ENCODE measurements at regions not wholly inside any gene's neighbourhood (a gene's known extent, or its start where the extent isn't known, plus 50 kb on each side); places are given as distances from the start of the nearest gene placed in this dataset.

DNA sequence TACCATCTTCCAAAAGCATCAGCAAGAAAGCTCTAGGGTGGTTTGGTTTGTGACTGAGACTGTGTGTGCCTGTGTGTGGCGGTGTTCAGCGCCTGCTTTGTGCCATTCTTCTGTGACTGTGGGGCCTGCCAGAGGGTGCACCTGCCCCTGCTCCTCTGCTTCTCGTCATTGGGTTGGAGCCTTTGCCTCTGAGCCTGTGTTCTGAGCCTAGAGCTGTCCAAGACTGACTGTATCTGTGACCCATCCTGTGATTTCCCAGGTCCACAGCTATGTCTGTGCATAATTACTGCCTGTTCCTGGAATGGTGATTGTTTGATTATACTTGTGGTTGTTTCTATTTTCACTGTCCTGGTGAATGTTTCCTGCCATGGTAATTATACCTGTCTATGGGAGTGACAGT lies 57.1 kb upstream of the KLHL29 start:
- DNase-seq (ENCODE audit: low spot score): no peak

DNA sequence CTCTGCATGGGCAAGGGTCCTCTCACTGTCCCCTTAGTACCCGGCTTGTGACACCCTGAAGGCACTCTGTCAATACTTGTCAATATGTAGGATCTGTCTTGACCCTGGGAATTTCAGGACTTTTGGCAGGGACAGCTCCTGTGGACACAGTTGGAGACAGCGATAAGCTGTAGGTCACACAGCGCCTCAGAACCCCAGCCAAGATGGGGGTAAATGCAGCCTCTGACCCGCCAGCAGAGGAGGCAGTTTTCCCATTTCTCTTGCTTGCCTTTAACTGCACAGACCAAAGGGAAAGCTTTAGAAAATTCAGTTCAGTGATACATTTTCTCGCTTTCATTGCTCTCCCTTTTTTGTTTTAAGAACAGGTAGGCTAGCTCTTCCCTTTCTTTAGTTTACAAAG lies 54.8 kb upstream of the KLHL29 start:
- DNase-seq (ENCODE audit: low spot score): no peak

Measured in CD4-positive, alpha-beta T cell treated with Interleukin-15 for 4 hours (primary cell).